Kidney (tissue), 13 donors: ENCODE measurements at regions not wholly inside any gene's neighbourhood (a gene's known extent, or its start where the extent isn't known, plus 50 kb on each side); places are given as distances from the start of the nearest gene placed in this dataset.

Experiments used
- DNase-seq, 5 donors: peaks; one replicate each; pipeline ENCODE4 v3.0.0-alpha.2; 2013 to 2020
- FAIRE-seq: peaks from 2 replicates; lab custom pipeline; 2012; peaks lifted over from hg19 to GRCh38; lab: Jason Lieb, UNC
- H3K27ac ChIP-seq, 2 donors: one replicate each; pipeline ENCODE4 v1.7.0; 2013; ENCODE audit warnings: low read depth in 2 of 2, low read length in 2 of 2, inconsistent platforms in 1 of 2
- H3K27me3 ChIP-seq: one replicate; pipeline ENCODE4 v1.7.1; 2013; ENCODE audit warnings: low read length, inconsistent platforms; ENCODE audit not compliant: control insufficient read depth, insufficient read depth
- H3K36me3 ChIP-seq, 3 donors: one replicate each; pipeline versions ENCODE4 v1.7.0 to v1.7.1; 2013; ENCODE audit warnings: low read length in 3 of 3, control low read depth in 1 of 3, inconsistent platforms in 1 of 3; ENCODE audit not compliant: insufficient read depth in 3 of 3, control insufficient read depth in 2 of 3
- H3K4me1 ChIP-seq, 3 donors: one replicate each; pipeline versions ENCODE4 v1.7.0 to v1.7.1; 2013; ENCODE audit warnings: low read length in 3 of 3, inconsistent platforms in 1 of 3, low read depth in 1 of 3; ENCODE audit not compliant: control insufficient read depth in 2 of 3, insufficient read depth in 2 of 3
- H3K4me3 ChIP-seq, 3 donors: one replicate each; pipeline versions ENCODE4 v1.7.0 to v1.8.1; 2013; ENCODE audit warnings: low read length in 3 of 3, control low read depth in 1 of 3, inconsistent platforms in 1 of 3
- H3K9ac ChIP-seq, 3 donors: one replicate each; pipeline versions ENCODE4 v1.7.0 to v1.7.1; 2013; ENCODE audit warnings: low read length in 3 of 3, control low read depth in 1 of 3, inconsistent platforms in 1 of 3
- H3K9me3 ChIP-seq, 3 donors: one replicate each; pipeline versions ENCODE4 v1.7.0 to v1.7.1; 2013; ENCODE audit warnings: low read length in 3 of 3, control low read depth in 1 of 3, inconsistent platforms in 1 of 3; ENCODE audit not compliant: control insufficient read depth in 2 of 3, insufficient read depth in 1 of 3
- intact Hi-C: fragments of 100-400 bp; cut with DNase I; formaldehyde crosslinking; loops from one replicate; pipeline ENCODE4 v1.11.1; 2022
- TF ChIP-seq, protein P1 (sequence below): IDR thresholded peaks from 3 replicates; pipeline ENCODE4 v1.5.1; 2012; ENCODE audit warnings: mild to moderate bottlenecking, moderate library complexity, borderline replicate concordance; ENCODE audit not compliant: insufficient read depth; ENCODE audit errors: extremely low read depth
- donor health status: control.
- donor health status: control.
- donor health status: control.
- donor health status: control.
- donor health status: control.
- donor health status: DM: yes; HTN: yes; CAD: no.
- donor health status: Normal renal cell carcinoma (clear cell type).

DNA sequence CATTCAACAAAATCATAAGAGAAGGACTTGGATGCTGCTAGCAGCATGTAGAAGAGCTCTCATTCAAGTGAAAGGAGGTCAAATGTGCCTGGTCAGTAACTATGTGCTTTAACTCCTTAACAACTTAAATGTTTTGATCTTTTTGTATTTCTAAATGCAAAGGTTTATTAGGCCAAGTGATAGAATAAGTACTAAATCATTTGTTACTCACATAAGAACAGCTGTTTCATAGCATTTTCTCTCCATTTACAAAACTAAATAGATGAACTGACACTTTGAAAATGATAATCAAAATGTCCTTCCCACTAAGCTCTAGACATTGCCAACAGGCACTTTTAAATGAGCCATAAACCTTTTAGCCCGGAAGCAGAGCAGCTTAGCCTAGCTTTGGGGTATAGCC, 254.3 kb upstream of the PRMT6 start:
- Histone ChIP-seq H3K36me3 (no peaks in the 10 kb centered on the region), H3K4me3 (no peak overlapping the region), H3K9me3 (no peaks in the 10 kb centered on the region), H3K27ac (no peak overlapping the region), H3K4me1 (no peaks in the 10 kb centered on the region), H3K27me3 (no peaks in the 10 kb centered on the region), H3K9ac (no peak overlapping the region)
- DNase-seq: no peak
- intact Hi-C loops: no loop called here
- TF ChIP-seq, protein P1, sequence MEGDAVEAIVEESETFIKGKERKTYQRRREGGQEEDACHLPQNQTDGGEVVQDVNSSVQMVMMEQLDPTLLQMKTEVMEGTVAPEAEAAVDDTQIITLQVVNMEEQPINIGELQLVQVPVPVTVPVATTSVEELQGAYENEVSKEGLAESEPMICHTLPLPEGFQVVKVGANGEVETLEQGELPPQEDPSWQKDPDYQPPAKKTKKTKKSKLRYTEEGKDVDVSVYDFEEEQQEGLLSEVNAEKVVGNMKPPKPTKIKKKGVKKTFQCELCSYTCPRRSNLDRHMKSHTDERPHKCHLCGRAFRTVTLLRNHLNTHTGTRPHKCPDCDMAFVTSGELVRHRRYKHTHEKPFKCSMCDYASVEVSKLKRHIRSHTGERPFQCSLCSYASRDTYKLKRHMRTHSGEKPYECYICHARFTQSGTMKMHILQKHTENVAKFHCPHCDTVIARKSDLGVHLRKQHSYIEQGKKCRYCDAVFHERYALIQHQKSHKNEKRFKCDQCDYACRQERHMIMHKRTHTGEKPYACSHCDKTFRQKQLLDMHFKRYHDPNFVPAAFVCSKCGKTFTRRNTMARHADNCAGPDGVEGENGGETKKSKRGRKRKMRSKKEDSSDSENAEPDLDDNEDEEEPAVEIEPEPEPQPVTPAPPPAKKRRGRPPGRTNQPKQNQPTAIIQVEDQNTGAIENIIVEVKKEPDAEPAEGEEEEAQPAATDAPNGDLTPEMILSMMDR: no peak
- FAIRE-seq: no peak

DNA sequence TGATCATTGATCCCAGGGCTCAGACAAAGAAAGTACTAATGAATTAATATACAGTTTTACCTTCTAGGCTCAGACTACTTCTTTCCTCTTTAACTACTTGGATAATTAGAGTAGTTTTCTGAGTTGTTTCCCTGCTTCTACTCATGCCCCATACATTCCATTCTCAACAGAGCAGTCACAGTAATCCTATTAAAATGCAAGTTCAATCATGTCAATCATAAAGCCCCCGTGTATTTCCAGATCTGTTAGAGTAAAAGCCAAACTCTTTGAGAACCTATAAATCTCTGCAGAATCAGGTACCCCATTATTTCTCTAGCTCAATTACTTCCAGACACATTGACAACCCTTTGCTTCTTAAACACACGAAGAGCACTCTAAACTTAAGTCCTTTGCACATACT, 242.1 kb upstream of the PRMT6 start:
- intact Hi-C loops: no loop called here
- Histone ChIP-seq H3K36me3 (no peaks in the 10 kb centered on the region), H3K27ac (no peak overlapping the region), H3K27me3 (no peaks in the 10 kb centered on the region), H3K4me1 (no peaks in the 10 kb centered on the region), H3K9me3 (no peaks in the 10 kb centered on the region), H3K9ac (no peak overlapping the region), H3K4me3 (no peak overlapping the region)
- TF ChIP-seq, protein P1: no peak
- DNase-seq (no peak), FAIRE-seq (no peak)

DNA sequence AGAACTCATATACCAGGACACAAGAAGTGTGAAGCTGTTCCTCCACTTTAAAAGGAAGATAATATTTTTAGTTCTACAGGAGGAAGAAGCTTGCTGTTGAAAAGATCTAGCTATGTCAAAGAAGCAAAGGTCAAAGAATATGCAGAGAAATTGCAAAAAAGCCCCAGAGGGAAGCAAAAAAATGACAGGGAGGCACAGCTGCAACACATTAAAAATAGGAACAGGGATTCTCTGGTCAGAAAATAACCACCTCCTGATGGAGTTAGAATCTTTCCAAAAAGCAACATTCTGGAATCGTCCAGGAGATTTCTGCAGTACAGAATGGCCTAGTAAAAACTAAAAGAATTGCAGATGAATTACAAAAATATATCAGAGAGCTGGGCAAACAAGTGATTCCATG, 238.9 kb upstream of the PRMT6 start:
- Histone ChIP-seq H3K9ac (no peak overlapping the region), H3K36me3 (no peaks in the 10 kb centered on the region), H3K27me3 (no peaks in the 10 kb centered on the region), H3K27ac (no peak overlapping the region), H3K9me3 (no peaks in the 10 kb centered on the region), H3K4me3 (no peak overlapping the region), H3K4me1 (no peaks in the 10 kb centered on the region)
- no peak for DNase-seq
- TF ChIP-seq, protein P1: no peak
- intact Hi-C loops: no loop called here
- FAIRE-seq: no peak

DNA sequence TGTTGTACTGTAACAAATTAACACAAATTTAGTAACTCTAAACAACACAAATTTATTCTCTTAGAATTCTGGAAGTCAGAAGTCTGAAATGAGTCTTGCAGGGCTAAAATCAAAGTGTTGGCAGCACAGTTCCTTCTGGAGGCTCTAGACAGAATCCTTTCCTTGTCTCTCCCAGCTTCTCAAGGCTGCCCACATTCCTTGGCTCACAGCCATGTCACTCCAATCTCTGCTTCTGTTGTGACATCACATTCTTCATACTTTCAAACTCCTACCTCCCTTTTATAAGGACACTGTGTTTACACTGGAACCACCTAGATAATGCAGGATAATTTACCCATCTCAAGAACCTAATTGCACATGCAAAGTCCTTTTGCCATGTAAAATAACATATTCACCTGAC, 225.0 kb upstream of the PRMT6 start:
- H3K9me3 ChIP-seq: peaks cover 0 to 2% (median 0%) of the 10 kb centered on the region in 3 donors
- TF ChIP-seq, protein P1: no peak
- no peak for FAIRE-seq

More for the DNA sequence above, 225.0 kb upstream of the PRMT6 start:
- Histone ChIP-seq H3K4me1 (no peaks in the 10 kb centered on the region), H3K27me3 (no peaks in the 10 kb centered on the region), H3K9ac (no peak overlapping the region), H3K27ac (no peak overlapping the region), H3K36me3 (no peaks in the 10 kb centered on the region), H3K4me3 (no peak overlapping the region)
- DNase-seq: no peak
- intact Hi-C loops: no loop called here
